Fibroblast of the aortic adventitia (primary cell): ENCODE measurements at regions not wholly inside any gene's neighbourhood (a gene's known extent, or its start where the extent isn't known, plus 50 kb on each side); places are given as distances from the start of the nearest gene placed in this dataset.

Experiments used
- DNase-seq: peaks from one replicate; pipeline ENCODE4 v3.0.0-alpha.2; 2010; ENCODE audit warnings: low read depth
- H3K4me3 ChIP-seq: 2 replicates; pipeline ENCODE4 v1.5.1; 2011; ENCODE audit warnings: low read depth, mild to moderate bottlenecking, control low read depth, low read length, moderate library complexity
- CTCF ChIP-seq: IDR thresholded peaks from 2 replicates; pipeline ENCODE4 v1.5.1; 2011; ENCODE audit warnings: mild to moderate bottlenecking, low read length, control low read depth, inconsistent platforms; ENCODE audit not compliant: insufficient read depth

- H3K4me3 ChIP-seq, result no peak overlapping the region
- no peak for TF ChIP-seq CTCF
- DNase-seq, result no peak
These were observed 402.9 kb downstream of the ENC1 start for GRCh38 chr5:74237571-74238145.

- no peak for DNase-seq
- H3K4me3 ChIP-seq, result no peak overlapping the region
- TF ChIP-seq CTCF, result no peak
These were observed 405.0 kb downstream of the ENC1 start for GRCh38 chr5:74235552-74235951.

DNA sequence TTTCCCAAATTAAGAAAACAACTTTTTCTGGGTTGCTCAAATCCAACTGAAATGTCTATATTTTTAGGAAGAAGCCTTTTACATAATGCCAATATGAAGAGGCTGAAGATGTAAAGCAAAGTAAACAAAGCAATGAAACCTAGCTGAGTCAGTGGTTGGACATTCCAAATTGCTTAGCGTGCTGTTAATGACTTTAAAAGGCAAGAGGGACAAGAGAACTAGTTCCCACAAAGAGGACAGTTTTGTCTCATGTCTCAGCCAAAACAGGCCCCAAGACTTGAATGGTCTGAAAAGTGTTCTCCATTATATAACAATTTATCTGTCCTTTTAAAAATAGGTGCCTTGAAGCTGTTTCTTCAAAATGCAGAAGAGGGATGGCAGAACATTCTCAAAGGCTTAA lies 407.0 kb downstream of the ENC1 start:
- no peak for TF ChIP-seq CTCF

DNA sequence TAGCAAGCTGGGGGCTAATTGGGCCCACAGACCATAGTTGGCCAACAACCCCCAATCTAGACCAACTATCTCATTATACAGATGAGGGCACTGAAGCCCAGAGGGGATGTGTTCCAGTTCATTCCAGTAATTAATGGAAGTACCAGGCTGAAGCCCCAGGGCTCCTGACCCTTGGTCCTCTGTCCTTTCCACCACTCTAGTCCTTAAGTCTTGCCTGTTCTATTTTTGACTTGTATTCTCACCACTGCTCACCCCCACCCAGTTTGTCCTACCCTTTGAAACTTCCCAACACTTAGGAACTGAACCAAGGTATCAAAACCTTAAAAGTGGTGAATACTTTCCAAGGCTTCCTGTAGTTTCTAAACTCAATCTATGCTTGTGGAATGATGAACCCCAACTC lies 407.4 kb downstream of the ENC1 start:
- H3K4me3 ChIP-seq, result no peak overlapping the region
- TF ChIP-seq CTCF, result no peak
- no peak for DNase-seq

More for the DNA sequence above, 407.0 kb downstream of the ENC1 start:
- H3K4me3 ChIP-seq, result no peak overlapping the region
- DNase-seq, result peak; percentile 42

- no peak overlapping the region for H3K4me3 ChIP-seq
- TF ChIP-seq CTCF, result no peak
- peak; percentile 65 for DNase-seq
These were observed 408.3 kb downstream of the ENC1 start for GRCh38 chr5:74232276-74232675.

GRCh38 chr5:74231697-74232096 lies 408.8 kb downstream of the ENC1 start:
- H3K4me3 ChIP-seq, result no peak overlapping the region
- no peak for TF ChIP-seq CTCF
- no peak for DNase-seq
